GM19452 (cell line): ENCODE measurements at regions not wholly inside any gene's neighbourhood (a gene's known extent, or its start where the extent isn't known, plus 50 kb on each side); places are given as distances from the start of the nearest gene placed in this dataset.

Experiments used
- ATAC-seq: cut with Tn5 transposase; IDR thresholded peaks from one replicate; pipeline ENCODE4 v1.9.1; 2021; ENCODE audit not compliant: unreplicated experiment

GRCh38 chr2:22784566-22784965, 600.4 kb upstream of the KLHL29 start:
- no peak for ATAC-seq

- no peak for ATAC-seq
Observed at GRCh38 chr2:22786817-22787216, 598.2 kb upstream of the KLHL29 start.

- no peak for ATAC-seq
Observed at GRCh38 chr2:22787745-22788144, 597.2 kb upstream of the KLHL29 start.

DNA sequence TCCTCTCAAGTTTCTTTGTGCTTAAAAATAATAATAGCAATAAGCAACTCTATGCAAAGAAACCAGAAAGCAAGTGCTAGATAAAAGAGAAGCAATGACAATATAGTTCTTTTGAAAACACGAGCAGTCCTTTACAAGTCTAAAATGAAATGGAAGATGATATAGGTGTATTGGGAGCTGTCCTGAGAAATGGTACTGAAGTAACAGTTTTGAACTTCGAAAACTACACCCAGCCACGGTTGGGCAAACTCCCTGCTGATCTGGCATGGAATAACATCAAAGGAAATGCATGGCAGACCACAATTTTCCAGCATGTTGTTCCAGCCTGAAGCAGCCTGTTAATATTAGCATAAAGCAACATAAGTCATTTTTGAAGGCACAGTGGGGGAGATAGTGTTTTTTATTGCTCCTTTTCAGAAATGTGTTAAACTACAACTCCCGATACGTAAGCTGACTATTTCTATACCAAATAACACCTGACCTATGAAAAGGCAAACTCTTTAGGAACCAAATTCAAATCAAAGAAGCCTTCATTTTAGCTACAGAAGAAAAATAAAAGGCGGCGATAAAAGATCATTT, 596.1 kb upstream of the KLHL29 start:
- no peak for ATAC-seq

DNA sequence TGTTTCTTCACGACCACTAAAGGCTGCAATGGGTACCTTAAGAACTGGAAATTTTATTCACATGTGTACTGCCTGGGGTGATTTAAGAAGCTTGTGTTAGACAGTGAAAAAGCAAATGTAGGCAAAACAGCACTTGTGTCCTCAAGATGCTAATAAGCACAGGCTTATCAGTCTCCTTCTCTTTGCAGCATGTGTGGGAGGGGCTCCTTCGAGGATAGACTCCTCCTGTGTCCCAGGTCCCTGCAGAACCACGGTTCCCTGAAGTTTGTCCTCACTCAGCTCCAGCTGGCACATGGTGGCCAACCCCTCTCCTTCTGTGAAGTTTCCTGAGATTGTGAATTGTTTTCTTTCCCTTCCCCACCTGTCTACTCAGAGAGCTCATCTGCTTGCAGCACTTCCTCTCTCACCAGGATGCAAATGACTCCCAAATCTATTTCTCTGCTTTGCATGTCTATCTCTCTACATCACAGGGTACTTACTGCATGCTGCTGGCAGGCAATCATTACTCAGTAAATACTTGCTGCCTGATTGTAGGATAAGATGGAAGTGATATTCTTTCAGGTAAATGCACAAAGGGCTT, 589.6 kb upstream of the KLHL29 start:
- no peak for ATAC-seq

DNA sequence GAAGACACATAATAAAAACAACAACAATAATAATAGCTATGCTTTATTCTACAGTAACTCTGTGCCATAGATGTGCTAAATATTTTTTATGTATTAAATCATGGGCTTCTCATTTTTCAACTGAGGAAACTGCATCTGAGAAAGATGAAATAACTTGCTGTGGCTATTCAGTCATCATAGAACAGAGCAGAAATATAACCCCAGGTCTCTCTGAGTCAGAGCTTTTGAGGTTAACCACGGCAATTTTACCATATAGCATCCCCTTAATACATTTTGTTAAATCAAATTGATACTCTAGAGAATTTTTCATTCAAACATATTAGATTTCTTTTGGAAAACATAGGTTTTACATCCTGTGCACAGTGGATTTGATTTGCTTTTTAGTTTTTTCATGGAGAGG, 586.6 kb upstream of the KLHL29 start:
- no peak for ATAC-seq

GRCh38 chr2:22800412-22800811, 584.6 kb upstream of the KLHL29 start:
- ATAC-seq: no peak

DNA sequence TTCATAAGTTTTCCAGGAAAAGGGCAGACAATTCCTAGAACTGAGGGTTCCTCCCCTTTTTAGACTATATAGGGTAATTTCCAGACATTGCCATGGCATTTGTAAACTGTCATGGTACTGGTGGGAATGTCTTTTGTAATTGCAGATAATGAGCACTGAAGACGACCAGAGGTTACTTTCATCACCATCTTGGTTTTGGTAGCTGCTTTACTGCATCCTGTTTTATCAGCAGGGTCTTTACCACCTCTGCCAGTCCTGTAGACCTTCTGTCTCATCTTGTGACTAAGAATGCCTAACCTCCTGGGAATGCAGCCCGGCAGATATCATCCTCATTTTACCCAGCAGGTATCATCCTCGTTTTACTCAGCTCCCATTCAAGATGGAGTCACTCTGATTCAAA, 583.9 kb upstream of the KLHL29 start:
- ATAC-seq: no peak

DNA sequence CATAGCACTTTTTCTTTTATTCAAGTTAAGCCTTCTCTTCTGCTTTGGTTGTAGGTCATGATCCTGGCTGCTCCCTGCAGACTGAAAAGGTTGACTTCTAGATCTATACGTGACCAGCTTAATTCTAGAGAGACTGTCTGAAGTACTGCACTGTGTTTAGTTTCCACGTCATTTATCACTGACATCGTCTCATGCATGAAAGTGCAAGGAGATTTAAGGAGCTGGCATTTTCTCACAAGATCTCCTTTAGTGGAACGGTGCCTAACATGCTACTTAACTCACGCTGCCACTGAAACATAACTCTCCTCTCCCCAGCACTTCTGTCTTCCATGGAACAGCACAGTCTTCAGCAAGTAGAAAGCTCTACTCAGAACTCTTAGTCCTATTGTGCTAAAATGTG, 583.0 kb upstream of the KLHL29 start:
- ATAC-seq: no peak

DNA sequence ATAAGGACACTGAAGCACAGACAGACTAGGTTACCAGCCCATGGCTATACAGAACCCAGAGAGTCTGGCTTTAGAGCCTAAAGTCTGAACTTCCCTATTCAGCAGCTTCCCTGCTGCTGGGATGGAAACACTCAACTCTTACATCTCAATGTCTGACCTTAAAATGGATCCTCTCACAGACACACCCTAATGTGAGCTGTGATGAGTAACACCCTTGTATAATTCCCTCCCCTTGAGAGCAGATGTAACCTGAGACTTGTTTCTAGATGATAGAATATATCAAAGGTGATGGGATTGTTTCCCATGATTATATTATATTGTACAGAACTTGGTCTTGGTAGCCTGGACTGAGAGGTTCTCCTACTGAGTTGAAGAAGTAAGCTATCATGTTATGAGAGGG, 577.1 kb upstream of the KLHL29 start:
- no peak for ATAC-seq

- no peak for ATAC-seq
Observed at GRCh38 chr2:22810602-22811001, 574.4 kb upstream of the KLHL29 start.

GRCh38 chr2:22812065-22812680, 572.8 kb upstream of the KLHL29 start:
- ATAC-seq: no peak

DNA sequence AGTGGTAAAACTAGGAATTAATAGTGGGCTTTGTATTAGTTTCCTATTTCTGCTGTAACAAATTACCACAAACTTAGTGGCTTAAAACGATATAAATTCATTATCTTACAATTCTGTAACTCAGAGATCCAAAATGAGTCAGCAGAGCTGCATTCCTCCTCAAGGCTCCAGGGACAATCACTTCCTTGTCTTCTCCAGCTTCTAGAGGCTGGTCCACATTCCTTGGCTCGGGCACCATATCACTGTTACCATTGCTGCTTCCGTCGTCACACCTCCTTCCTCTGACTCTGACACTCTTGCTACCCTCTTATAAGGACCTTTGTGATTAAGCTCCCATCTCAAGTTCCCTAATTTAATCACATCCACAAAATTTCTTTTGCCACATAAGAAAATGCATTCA, 567.8 kb upstream of the KLHL29 start:
- no peak for ATAC-seq

- no peak for ATAC-seq
Observed at GRCh38 chr2:22821458-22821857, 563.5 kb upstream of the KLHL29 start.

DNA sequence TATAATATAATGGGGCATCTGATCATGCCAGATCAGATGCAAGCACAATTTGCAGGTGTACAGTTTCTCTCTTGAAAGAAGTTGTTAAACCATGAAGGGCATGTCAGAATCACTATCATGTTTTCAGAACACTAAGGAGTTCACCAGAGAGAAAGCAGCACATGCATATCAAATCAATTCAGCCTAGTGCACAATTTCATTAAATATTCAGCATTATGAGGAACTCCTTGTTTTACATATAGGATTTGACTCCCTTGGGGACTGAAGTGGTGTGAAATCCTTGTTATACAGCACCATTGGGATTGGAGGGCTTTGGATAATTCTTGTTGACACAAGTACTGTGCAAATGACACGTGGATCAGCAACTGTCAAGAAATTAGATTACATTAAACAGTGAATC, 562.1 kb upstream of the KLHL29 start:
- ATAC-seq: no peak

- no peak for ATAC-seq
Observed at GRCh38 chr2:22824618-22825017, 560.4 kb upstream of the KLHL29 start.

- ATAC-seq: no peak
Observed at GRCh38 chr2:22826703-22827102, 558.3 kb upstream of the KLHL29 start.

GRCh38 chr2:22829791-22830190, 555.2 kb upstream of the KLHL29 start:
- no peak for ATAC-seq

GRCh38 chr2:22832196-22832595, 552.8 kb upstream of the KLHL29 start:
- no peak for ATAC-seq

DNA sequence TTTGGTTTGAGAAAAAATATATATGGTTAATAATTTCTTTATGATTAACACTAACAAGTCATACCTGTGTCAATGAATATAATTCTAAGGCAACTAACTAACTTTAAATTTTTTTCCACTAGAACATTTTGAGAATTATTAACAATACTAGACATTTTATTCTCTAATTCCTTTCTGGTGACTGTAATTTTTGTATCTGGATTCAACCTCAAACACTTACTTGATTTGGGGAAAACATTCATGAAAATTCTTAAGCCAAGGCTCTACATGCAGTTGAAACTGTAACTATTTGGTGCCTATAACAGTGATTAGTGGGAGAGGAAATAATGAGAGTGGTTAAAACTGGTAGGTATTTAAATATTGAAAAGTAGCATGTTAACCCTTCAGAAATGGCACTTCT, 546.5 kb upstream of the KLHL29 start:
- no peak for ATAC-seq

DNA sequence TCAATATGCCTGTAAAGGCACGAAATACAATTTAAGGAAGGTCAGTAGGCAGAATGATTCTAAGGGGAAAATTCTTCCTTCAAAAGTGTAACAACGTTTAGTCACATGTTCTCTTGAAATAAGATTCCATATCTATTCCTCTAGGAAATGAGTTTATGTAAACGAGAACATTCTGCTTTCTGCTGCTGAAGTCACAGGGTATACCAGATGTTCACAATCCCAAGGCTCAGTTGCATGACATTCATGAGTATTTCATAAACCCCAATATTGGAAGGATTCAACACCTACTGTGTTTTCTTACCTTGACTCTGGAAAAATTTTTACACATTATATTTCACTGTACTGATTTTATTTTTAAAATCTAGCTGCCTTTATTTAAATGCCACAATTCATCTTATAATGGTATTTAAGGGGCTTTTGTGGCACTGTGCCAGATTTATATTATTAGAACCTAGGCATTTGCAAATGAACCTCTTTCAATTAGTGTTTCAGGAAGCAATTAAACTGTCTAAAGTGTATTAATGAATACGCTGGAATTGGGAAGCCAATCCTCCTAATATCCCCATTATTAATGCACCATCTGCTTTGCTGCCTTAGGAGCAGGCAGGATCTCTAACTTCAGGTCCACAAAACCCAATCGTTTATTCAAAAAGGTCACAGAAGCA, 542.6 kb upstream of the KLHL29 start:
- no peak for ATAC-seq

GRCh38 chr2:22843919-22844537, 541.0 kb upstream of the KLHL29 start:
- ATAC-seq: no peak
